Left lung (tissue), 4 donors: ENCODE measurements at regions not wholly inside any gene's neighbourhood (a gene's known extent, or its start where the extent isn't known, plus 50 kb on each side); places are given as distances from the start of the nearest gene placed in this dataset.
"Not testable (repeated sequence)": the region's sequence is repeated elsewhere in the genome, so short reads cannot be mapped to it uniquely, and the experiment has no call there.

Experiments
- ATAC-seq: fragments of 200-7000 bp; cut with Tn5 transposase; one replicate; pipeline ENCODE4 v1.9.1; 2020; ENCODE audit warnings: moderate library complexity
- DNase-seq, 4 donors: peaks; one replicate each; pipeline ENCODE4 v3.0.0-alpha.2; 2013 to 2020
- H3K27ac ChIP-seq, 2 donors: fragments of 200-600 bp; sonication (generic) in 1 of 2; one replicate each; pipeline versions ENCODE4 v1.5.0 to v1.8.0; 2020 to 2021
- H3K27me3 ChIP-seq, 2 donors: fragments of 200-600 bp; sonication (generic) in 1 of 2; one replicate each; pipeline versions ENCODE4 v1.5.0 to v1.8.0; 2020 to 2021
- H3K36me3 ChIP-seq, 2 donors: fragments of 200-600 bp; sonication (generic) in 1 of 2; one replicate each; pipeline versions ENCODE4 v1.5.0 to v1.8.0; 2020 to 2021
- H3K4me1 ChIP-seq, 2 donors: fragments of 200-600 bp; one replicate each; pipeline ENCODE4 v1.8.0; 2021
- H3K4me3 ChIP-seq, 2 donors: fragments of 200-600 bp; sonication (generic) in 1 of 2; one replicate each; pipeline versions ENCODE4 v1.5.0 to v1.8.0; 2020 to 2021; ENCODE audit warnings: mild to moderate bottlenecking in 1 of 2
- H3K9me3 ChIP-seq, 2 donors: fragments of 200-600 bp; sonication (generic) in 1 of 2; one replicate each; pipeline versions ENCODE4 v1.5.0 to v1.8.0; 2020 to 2021
- intact Hi-C, 2 donors: fragments of 100-400 bp; cut with DNase I; formaldehyde crosslinking; loops; one replicate each; pipeline versions ENCODE4 v1.11.2 to v1.14.2; 2022
- donor health status: DM: no; HTN: yes; CAD: no.
- donor health status: DM: no; HTN: no; CAD: no.

DNA sequence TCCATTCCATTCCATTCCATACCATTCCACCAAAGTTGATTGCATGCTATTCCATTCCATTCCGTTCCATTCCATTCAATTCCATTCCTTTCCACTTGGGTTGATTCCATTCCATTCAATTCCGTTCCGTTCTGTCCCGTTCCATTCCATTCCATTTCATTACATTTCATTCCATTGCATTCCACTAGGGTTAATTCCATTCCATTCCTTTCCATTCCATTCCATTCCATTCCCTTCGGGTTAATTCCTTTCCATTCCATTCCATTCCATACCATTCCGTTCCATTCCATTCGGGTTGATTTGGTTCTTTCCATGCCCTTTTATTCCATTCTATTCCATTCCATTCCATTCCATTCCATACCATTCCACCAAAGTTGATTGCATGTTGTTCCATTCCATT is 131.9 kb downstream of the CWH43 start:
- H3K36me3 ChIP-seq, DNase-seq, H3K27me3 ChIP-seq, H3K27ac ChIP-seq, intact Hi-C loops, ATAC-seq, H3K4me1 ChIP-seq, H3K4me3 ChIP-seq: not testable (repeated sequence)
- H3K9me3 ChIP-seq, result peaks cover 3 to 78% of the 10 kb centered on the region in 2 donors

DNA sequence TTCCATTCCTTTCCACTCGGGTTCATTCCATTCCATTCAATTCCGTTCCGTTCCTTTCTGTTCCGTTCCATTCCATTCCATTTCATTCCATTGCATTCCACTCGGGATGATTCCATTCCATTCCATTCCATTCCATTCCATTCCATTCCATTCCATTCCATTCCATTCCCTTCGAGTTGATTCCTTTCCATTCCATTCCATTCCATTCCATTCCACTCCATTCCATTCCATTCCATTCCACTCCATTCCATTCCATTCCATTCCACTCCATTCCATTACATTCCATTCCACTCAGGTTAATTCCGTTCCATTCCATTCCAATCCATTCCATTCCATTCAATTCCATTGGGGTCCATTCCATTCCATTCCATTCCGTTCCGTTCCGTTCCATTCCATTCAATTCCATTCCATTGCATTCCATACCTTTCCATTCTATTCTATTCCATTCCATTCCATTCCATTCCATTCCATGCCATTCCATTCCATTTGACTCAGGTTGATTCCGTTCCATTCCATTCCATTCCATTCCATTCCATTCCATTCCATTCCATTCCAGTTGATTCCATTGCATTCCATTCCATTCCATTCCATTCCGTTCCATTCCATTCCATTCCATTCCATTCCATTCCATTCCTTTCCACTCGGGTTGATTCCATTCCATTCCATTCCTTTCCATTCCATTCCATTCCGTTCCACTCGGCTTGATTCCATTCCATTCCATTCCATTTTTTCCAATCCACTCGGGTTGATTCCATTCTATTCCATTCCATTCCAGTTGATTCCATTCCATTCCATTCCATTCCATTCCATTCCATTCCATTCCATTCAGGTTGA is 132.5 kb downstream of the CWH43 start:
- H3K4me1 ChIP-seq, DNase-seq, H3K27me3 ChIP-seq, H3K4me3 ChIP-seq, H3K27ac ChIP-seq, H3K36me3 ChIP-seq, intact Hi-C loops: not testable (repeated sequence)
- ATAC-seq, result peak; percentile 79
- peaks cover 3 to 71% of the 10 kb centered on the region in 2 donors for H3K9me3 ChIP-seq

DNA sequence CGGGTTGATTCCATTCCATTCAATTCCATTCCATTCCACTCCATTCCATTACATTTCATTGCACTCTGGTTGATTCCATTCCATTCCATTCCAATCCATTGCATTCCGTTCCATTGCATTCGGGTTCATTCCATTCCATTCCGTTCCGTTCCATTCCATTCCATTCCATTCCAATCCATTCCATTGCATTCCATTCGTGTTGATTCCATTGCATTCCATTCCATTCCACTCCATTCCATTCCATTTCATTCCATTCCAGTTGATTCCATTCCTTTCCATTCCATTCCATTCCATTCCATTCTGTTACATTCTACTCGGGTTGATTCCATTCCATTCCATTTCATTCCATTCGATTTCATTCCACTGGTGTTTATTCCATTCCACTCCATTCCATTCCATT is 133.3 kb downstream of the CWH43 start:
- H3K36me3 ChIP-seq, H3K4me1 ChIP-seq, H3K4me3 ChIP-seq, DNase-seq, ATAC-seq, H3K27me3 ChIP-seq, H3K27ac ChIP-seq, intact Hi-C loops: not testable (repeated sequence)
- peaks cover 3 to 64% of the 10 kb centered on the region in 2 donors for H3K9me3 ChIP-seq

DNA sequence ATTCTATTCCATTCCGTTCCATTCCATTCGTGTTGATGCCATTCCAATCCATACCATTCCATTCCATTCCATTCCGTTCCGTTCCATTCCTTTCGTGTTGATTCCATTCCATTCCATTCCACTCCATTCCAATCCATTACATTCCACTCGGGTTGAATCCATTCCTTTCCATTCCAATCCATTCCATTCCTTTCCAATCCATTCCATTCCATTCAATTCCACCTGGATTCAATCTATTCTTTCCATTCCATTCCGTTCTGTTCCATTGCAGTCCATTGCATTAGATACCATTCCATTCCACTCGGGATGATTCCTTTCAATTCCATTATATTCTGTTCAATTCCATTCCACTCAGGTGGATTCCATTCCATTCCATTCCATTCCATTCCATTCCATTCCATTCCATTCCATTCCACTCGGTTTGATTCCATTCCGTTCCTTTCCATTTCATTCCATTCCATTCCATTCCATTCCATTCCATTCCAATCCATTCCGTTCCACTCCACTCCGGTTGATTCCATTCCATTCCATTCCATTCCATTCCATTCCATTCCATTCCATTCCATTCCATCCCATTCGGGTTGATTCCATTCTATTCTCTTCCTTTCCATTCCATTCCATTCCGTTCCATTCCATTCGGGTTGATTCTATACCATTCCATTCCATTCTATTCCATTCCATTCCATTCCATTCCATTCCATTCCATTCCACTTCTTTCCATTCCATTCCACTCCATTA is 134.1 kb downstream of the CWH43 start:
- intact Hi-C loops, H3K36me3 ChIP-seq, H3K27ac ChIP-seq, H3K27me3 ChIP-seq, H3K4me3 ChIP-seq, H3K4me1 ChIP-seq, DNase-seq: not testable (repeated sequence)
- peak; percentile 7 for ATAC-seq
- H3K9me3 ChIP-seq, result peaks cover 3 to 55% of the 10 kb centered on the region in 2 donors

DNA sequence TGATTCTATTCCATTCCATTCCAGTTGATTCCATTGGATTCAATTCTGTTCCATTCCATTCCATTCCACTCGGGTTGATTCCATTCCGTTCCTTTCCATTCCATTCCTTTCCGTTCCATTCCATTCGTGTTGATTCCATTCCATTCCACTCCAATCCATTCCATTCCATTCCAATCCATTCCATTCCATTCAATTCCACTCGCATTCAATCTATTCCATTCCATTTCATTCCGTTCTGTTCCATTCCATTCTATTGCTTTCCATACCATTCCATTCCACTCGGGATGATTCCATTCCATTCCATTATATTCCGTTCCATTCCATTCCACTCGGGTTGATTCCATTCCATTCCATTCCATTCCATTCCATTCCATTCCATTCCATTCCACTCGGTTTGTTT is 134.7 kb downstream of the CWH43 start:
- ATAC-seq (peak; percentile 58), DNase-seq (peak in 1 of 4 donors; percentile 30)
- intact Hi-C loops, result not testable (repeated sequence)

DNA sequence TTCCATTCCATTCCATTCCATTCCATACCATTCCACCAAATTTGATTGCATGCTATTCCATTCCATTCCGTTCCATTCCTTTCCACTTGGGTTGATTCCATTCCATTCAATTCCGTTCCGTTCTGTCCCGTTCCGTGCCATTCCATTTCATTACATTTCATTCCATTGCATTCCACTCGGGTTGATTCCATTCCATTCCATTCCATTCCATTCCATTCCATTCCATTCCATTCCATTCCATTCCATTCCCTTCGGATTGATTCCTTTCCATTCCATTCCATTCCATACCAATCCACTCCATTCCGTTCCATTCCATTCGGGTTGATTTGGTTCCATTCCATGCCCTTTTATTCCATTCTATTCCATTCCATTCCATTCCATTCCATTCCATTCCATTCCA is 140.4 kb downstream of the CWH43 start:
- ATAC-seq, H3K27ac ChIP-seq, H3K36me3 ChIP-seq, intact Hi-C loops, H3K4me1 ChIP-seq, DNase-seq, H3K27me3 ChIP-seq, H3K4me3 ChIP-seq, H3K9me3 ChIP-seq: not testable (repeated sequence)

More for the DNA sequence above, 134.7 kb downstream of the CWH43 start:
- peaks cover 3 to 49% of the 10 kb centered on the region in 2 donors for H3K9me3 ChIP-seq
- H3K27ac ChIP-seq, H3K4me3 ChIP-seq, H3K27me3 ChIP-seq, H3K36me3 ChIP-seq, H3K4me1 ChIP-seq: not testable (repeated sequence)

DNA sequence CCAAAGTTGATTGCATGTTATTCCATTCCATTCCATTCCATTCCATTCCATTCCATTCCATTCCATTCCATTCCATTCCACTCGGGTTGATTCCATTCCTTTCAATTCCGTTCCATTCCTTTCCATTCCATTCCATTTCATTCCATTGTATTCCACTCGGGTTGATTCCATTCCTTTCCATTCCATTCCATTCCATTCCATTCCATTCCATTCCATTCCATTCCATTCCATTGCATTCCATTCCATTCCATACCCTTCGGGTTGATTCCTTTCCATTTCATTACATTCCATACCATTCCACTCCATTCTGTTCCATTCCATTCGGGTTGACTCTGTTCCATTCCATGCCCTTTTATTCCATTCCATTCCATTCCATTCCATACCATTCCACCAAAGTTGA is 140.8 kb downstream of the CWH43 start:
- ATAC-seq, result peak; percentile 37
- intact Hi-C loops, result not testable (repeated sequence)

DNA sequence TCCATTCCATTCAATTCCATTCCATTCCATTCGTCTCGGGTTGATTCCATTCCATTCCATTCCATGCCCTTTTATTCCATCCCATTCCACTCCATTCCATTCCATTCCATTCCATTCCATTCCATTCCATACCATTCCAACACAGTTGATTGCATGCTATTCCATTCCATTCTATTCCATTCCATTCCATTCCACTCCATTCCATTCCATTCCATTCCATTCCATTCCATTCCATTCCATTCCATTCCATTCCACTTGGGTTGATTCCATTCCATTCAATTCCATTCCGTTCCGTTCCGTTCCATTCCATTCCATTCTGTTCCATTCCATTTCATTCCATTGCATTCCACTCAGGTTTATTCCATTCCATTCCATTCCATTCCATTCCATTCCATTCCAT is 143.3 kb downstream of the CWH43 start:
- H3K4me1 ChIP-seq, ATAC-seq, intact Hi-C loops: not testable (repeated sequence)

More for the DNA sequence above, 140.8 kb downstream of the CWH43 start:
- not testable (repeated sequence) for H3K4me1 ChIP-seq, H3K27ac ChIP-seq, H3K9me3 ChIP-seq, H3K4me3 ChIP-seq, H3K27me3 ChIP-seq, DNase-seq, H3K36me3 ChIP-seq

DNA sequence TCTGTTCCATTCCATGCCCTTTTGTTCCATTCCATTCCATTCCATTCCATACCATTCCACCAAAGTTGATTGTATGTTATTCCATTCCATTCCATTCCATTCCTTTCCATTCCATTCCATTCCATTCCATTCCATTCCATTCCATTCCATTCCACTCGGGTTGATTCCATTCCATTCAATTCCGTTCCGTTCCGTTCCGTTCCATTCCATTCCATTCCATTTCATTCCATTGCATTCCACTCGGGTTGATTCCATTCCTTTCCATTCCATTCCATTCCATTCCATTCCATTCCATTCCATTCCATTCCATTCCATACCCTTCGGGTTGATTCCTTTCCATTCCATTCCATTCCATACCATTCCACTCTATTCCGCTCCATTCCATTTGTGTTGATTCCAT is 143.8 kb downstream of the CWH43 start:
- H3K27ac ChIP-seq, intact Hi-C loops, H3K4me1 ChIP-seq, H3K36me3 ChIP-seq, H3K4me3 ChIP-seq, H3K27me3 ChIP-seq, DNase-seq, H3K9me3 ChIP-seq: not testable (repeated sequence)
- ATAC-seq, result peak; percentile 64

More for the DNA sequence above, 143.3 kb downstream of the CWH43 start:
- H3K27ac ChIP-seq, H3K4me3 ChIP-seq, H3K9me3 ChIP-seq, DNase-seq, H3K27me3 ChIP-seq, H3K36me3 ChIP-seq: not testable (repeated sequence)

DNA sequence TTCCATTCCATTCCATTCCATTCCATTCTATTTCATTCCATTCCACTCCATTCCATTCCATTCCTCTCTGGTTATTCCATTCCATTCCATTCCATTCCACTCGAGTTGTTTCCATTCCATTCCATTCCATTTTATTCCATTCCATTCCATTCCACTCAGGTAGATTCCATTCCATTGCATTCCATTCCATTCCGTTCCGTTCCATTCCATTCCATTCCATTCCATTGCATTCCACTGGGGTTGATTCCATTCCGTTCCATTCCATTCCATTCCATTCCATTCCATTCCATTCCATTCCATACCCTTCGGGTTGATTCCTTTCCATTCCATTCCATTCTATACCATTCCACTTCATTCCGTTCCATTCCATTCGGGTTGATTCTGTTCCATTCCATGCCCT is 144.6 kb downstream of the CWH43 start:
- H3K27ac ChIP-seq, H3K36me3 ChIP-seq, H3K27me3 ChIP-seq, DNase-seq, H3K4me3 ChIP-seq, ATAC-seq, intact Hi-C loops, H3K9me3 ChIP-seq, H3K4me1 ChIP-seq: not testable (repeated sequence)

DNA sequence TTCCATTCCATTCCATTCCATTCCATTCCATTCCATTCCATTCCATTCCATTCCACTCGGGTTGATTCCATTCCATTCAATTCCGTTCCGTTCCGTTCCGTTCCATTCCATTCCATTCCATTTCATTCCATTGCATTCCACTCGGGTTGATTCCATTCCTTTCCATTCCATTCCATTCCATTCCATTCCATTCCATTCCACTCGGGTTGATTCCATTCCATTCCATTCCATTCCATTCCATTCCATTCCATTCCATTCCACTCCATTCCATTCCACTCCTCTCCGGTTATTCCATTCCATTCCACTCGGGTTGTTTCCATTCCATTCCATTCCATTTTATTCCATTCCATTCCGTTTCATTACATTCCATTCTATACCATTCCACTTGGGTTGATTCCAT is 151.0 kb downstream of the CWH43 start:
- H3K9me3 ChIP-seq, DNase-seq, H3K4me1 ChIP-seq, H3K27me3 ChIP-seq, intact Hi-C loops, H3K27ac ChIP-seq, H3K36me3 ChIP-seq, H3K4me3 ChIP-seq: not testable (repeated sequence)
- peak; percentile 80 for ATAC-seq

DNA sequence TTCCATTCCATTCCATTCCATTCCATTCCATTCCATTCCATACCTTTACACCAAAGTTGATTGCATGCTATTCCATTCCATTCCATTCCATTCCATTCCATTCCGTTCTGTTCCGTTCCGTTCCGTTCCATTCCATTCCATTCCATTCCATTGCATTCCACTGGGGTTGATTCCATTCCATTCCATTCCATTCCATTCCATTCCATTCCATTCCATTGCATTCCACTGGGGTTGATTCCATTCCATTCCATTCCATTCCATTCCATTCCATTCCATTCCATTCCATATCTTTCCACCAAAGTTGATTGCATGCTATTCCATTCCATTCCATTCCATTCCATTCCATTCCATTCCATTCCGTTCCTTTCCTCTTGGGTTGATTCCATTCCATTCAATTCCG is 151.9 kb downstream of the CWH43 start:
- H3K4me1 ChIP-seq, H3K27me3 ChIP-seq, H3K36me3 ChIP-seq, intact Hi-C loops, H3K9me3 ChIP-seq, H3K27ac ChIP-seq, DNase-seq, H3K4me3 ChIP-seq: not testable (repeated sequence)
- ATAC-seq, result peak; percentile 26

DNA sequence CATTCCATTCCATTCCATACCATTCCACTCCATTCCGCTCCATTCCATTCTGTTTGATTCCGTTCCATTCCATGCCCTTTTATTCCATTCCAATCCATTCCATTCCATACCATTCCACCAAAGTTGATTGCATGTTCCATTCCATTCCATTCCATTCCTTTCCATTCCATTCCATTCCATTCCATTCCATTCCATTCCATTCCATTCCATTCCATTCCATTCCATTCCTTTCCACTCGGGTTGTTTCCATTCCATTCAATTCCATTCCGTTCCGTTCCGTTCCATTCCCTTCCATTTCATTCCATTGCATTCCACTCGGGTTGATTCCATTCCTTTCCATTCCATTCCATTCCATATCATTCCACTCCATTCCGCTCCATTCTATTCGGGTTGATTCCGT is 152.7 kb downstream of the CWH43 start:
- H3K27me3 ChIP-seq, H3K4me3 ChIP-seq, intact Hi-C loops, H3K4me1 ChIP-seq, DNase-seq, H3K36me3 ChIP-seq, H3K27ac ChIP-seq: not testable (repeated sequence)
- ATAC-seq, result peak; percentile 26
- peaks cover 0 to 16% of the 10 kb centered on the region in 2 donors for H3K9me3 ChIP-seq
